Stomach (tissue), 4 donors: ENCODE measurements at regions not wholly inside any gene's neighbourhood (a gene's known extent, or its start where the extent isn't known, plus 50 kb on each side); places are given as distances from the start of the nearest gene placed in this dataset.

Experiments
- CTCF ChIP-seq, 7 experiments: fragments of 450-650 bp in 4 of 7; fragments of 200-600 bp in 3 of 7; sonication (generic) in 3 of 7; IDR thresholded peaks; one replicate each; pipeline ENCODE4 v1.5.1; 2016 to 2019; ENCODE audit warnings: antibody characterized with exemption in 7 of 7, control low read depth in 2 of 7, mild to moderate bottlenecking in 1 of 7
- EP300 ChIP-seq: sonication (generic); formaldehyde crosslinking; IDR thresholded peaks from one replicate; pipeline ENCODE4 v1.6.1; 2017; ENCODE audit warnings: antibody characterized with exemption
- POLR2A ChIP-seq, 4 donors: fragments of 450-650 bp; IDR thresholded peaks; one replicate each; pipeline ENCODE4 v1.6.1; 2016; ENCODE audit warnings: antibody characterized with exemption in 4 of 4, control low read depth in 2 of 4, mild to moderate bottlenecking in 1 of 4, moderate library complexity in 1 of 4
- POLR2AphosphoS5 ChIP-seq, 3 donors: sonication (generic); formaldehyde crosslinking; IDR thresholded peaks; one replicate each; pipeline ENCODE4 v1.6.1; 2016; ENCODE audit warnings: antibody characterized with exemption in 3 of 3

- TF ChIP-seq CTCF (IDR thresholded peaks at IDR 0.05) (no peak), POLR2A (IDR thresholded peaks at IDR 0.05) (no peak), POLR2AphosphoS5 (IDR thresholded peaks at IDR 0.05) (no peak), EP300 (no peak)
Observed at GRCh38 chr5:10126900-10127299, 122.8 kb downstream of the ATPSCKMT start.
